Large intestine (tissue), 3 donors: ENCODE measurements at regions not wholly inside any gene's neighbourhood (a gene's known extent, or its start where the extent isn't known, plus 50 kb on each side); places are given as distances from the start of the nearest gene placed in this dataset.

ENCODE experiments used
- DNase-seq, 2 donors: peaks; one replicate each; pipeline versions ENCODE4 v3.0.0 to v3.0.0-alpha.2; 2013
- H3K27ac ChIP-seq: one replicate; pipeline ENCODE4 v1.5.1; 2013; ENCODE audit warnings: low read length
- H3K27me3 ChIP-seq: 2 replicates; pipeline ENCODE4 v1.6.1; 2013; ENCODE audit warnings: low read length; ENCODE audit not compliant: control insufficient read depth, insufficient read depth
- H3K36me3 ChIP-seq: 2 replicates; pipeline ENCODE4 v1.6.1; 2013; ENCODE audit warnings: low read length; ENCODE audit not compliant: control insufficient read depth, insufficient read depth
- H3K4me1 ChIP-seq: one replicate; pipeline ENCODE4 v1.6.1; 2013; ENCODE audit warnings: low read length; ENCODE audit not compliant: control insufficient read depth, insufficient read depth
- H3K4me3 ChIP-seq: one replicate; pipeline ENCODE4 v1.5.1; 2013; ENCODE audit warnings: low read length
- H3K9me3 ChIP-seq: one replicate; pipeline ENCODE4 v1.6.1; 2013; ENCODE audit warnings: mild to moderate bottlenecking, low read depth, low read length, moderate library complexity; ENCODE audit not compliant: control insufficient read depth
- WGBS: methylation state at CpG from one replicate; pipeline ENCODE4 v1.1.5; 2013; ENCODE audit warnings: low lambda C conversion rate; ENCODE audit not compliant: insufficient coverage; 5-methylcytosine and 5-hydroxymethylcytosine counted together

- Histone ChIP-seq H3K27ac (no peak overlapping the region), H3K4me3 (no peak overlapping the region), H3K9me3 (no peaks in the 10 kb centered on the region), H3K4me1 (no peaks in the 10 kb centered on the region), H3K27me3 (peaks cover 98% of the 10 kb centered on the region), H3K36me3 (no peaks in the 10 kb centered on the region)
- no peak for DNase-seq
- WGBS = no CpG with 5 or more reads among the region's 13 CpGs
These were observed 53.3 kb upstream of the NKAP start for GRCh38 chrX:119996600-119997524.

- Histone ChIP-seq H3K9me3 (no peaks in the 10 kb centered on the region), H3K27ac (no peak overlapping the region), H3K27me3 (peaks cover 98% of the 10 kb centered on the region), H3K36me3 (no peaks in the 10 kb centered on the region), H3K4me1 (no peaks in the 10 kb centered on the region), H3K4me3 (no peak overlapping the region)
- DNase-seq = peak in 1 of 2 donors; percentile 6
- no CpG with 5 or more reads among the region's 3 CpGs for WGBS
These were observed 52.5 kb upstream of the NKAP start for GRCh38 chrX:119996069-119996468.
